ENCODE measurements at regions not wholly inside any gene's neighbourhood (a gene's known extent, or its start where the extent isn't known, plus 50 kb on each side); places are given as distances from the start of the nearest gene placed in this dataset.
"Not testable (repeated sequence)": the region's sequence is repeated elsewhere in the genome, so short reads cannot be mapped to it uniquely, and the experiment has no call there.

DNA sequence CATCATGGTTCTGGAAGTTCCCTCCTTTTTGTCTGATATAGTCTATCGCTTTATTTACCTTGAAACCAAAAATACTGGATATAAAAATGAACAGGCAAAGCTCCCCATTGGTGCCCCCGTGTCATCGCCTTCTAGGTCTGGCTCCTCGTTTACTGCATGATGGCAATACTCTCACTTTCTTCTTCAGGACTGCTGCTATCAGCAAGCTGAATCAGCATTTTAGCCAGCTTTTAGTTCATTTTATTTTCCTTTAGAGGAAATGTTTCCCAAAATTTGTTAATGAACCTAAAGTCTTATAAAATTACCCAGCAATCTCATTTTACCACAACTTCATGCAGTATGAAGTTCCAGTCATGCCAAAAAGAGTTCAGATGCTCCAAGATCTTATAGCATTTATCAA lies 80.5 kb downstream of the ZIC3 start:
- no peak for DNase-seq (ENCODE audit: low spot score)

DNA sequence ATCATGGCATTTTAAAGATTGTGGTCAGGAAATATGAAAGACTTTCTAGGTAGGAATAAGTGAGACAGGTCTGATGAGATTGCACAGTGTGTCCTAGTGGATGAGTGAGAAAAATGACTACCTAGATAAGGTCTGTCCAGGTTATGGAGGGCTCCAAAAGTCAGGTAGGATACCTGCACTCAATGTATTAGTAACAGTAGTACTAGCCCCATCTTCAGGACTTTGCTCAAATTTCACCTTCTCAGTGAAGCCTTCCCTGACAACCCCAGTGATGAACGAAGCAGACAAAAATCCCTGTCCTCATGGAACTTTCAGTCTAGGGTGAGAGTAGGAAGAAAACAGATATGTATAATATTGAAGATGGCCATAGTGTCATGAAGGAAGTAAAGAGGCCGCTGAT lies 85.7 kb downstream of the ZIC3 start:
- DNase-seq (ENCODE audit: low spot score) = no peak

DNA sequence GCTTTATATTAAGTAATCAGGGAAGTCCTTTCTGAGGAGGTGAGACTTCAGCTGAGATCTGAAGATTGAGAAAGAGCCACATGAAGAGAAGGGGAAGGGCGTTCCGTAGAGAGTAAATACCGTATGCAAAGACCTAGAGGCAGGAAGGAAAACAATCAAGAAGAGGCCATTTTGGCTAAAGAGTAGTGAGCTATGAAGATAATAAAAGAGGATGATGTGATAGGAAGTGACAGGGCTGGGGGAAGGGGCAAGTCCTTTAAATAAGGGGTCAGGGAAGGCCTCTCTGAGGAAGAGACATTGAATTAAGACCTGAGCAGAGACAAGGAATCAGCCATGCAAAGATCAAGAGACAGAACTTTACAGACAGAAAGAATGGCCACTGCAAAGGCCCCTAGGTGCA lies 86.2 kb downstream of the ZIC3 start:
- DNase-seq (ENCODE audit: low spot score) = no peak

DNA sequence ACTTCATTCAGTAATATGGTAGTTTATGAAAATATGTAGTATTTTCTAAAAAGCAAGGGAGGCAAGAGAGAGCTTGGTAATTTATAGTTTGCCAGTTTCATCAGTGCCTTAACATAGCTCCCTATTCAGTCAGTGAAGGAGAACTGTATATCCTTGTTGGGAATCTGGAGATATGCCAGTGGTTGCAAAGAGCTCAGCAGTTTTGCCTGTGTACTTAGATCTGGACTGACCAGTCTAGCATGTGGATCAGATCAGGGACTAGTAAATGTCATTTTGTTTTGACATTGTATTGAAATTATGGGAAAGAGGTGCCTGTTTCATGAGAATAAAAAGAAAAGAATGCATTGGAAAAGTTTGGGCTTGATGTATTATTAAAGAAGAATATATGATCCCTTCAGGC lies 88.6 kb downstream of the ZIC3 start:
- no peak for DNase-seq (ENCODE audit: low spot score)

DNA sequence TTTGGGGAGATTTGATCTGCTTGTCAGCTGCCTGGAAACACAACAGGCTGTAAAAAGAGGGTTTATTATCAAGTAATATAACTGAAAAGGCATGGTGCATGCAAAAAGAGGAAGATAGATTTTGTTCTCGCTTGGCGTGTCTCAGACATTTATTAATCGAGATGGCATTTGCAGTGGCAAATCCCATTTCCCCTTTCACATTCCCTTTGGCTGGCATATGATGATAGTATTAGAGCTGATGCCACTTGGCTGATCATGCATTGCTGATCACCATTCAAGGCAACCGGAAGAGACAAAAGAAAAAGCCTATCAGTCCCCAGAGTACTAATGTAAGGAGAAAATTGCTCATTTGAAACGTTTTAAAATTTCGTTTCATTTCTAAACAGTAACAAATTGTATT lies 101.8 kb downstream of the ZIC3 start:
- DNase-seq (ENCODE audit: low spot score) = no peak

DNA sequence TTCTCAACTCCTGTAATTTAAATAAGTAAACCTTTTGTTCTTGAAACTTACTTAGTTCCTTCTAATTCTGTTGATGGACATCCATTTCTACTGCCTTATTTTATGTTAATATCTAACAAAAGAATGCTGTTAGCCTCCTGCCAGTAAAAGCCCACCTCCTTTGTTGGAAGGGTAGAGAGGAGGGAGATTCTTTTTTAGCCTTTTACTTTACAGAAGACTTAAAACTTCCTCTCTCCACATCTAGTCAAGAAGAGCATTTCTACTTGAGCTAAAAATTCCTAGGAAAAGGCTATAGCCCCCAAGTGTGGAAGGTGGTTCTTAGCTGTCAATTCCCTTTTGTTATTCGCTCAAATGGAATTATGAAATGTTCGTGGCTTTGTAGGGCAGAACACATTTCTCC lies 118.7 kb downstream of the ZIC3 start:
- DNase-seq (ENCODE audit: low spot score) = no peak

DNA sequence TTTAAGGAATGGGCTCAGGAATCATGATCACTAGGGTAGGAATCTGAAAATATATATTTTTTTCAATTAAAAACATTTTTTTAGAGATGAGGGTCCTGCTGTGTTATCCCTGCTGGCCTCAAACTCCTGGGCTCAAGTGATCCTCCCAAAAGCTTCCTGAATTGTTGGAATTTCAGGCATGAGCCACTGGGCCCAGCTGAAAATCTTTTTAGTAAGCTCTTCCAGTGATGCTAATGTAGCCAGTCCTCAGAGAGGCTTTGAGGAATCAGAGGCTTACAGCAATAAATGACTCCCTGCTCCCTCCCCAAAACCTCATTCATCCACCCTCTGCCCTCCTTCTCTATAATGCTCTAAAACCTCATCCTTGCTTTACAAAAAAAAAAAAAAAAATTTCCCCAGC lies 129.5 kb downstream of the ZIC3 start:
- no peak for DNase-seq (ENCODE audit: low spot score)

DNA sequence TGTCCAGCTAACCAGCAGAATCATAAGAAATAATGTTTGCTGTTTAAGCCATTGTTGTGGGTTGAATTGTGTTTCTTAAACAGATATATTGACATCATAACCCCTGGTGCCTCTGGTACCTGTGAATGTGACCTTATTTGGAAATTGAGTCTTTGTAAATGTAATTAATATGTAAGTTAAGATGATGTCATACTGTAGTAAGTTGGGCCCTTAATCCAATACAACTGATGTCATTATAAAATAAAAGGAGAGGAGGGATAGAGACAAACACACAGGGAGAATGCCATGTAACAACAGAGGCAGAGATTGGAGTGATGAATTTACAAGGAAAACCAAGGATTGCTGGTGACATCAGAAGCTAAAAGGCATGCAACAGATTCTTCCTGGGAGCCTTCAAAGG lies 141.4 kb downstream of the ZIC3 start:
- DNase-seq (ENCODE audit: low spot score) = no peak

DNA sequence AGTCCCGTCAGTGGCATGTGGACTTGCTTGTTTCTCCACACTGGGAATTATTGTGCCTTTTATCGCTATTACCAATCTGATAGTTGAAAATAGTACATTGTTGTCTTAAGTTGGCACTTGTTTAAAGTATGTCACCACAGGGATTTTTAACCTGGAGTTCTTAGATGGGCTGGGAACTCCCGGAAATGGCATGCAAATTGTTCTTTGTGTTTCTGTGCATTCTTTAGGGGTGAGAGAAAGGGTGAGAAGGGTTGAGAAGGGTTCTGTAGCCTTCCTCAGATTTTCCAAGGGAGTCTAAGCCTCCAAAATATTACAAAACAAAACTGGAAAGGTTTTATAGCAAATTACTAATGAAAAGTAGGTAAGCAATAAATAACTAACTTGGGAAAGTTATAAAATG lies 176.9 kb downstream of the ZIC3 start:
- DNase-seq (ENCODE audit: low spot score) = no peak

DNA sequence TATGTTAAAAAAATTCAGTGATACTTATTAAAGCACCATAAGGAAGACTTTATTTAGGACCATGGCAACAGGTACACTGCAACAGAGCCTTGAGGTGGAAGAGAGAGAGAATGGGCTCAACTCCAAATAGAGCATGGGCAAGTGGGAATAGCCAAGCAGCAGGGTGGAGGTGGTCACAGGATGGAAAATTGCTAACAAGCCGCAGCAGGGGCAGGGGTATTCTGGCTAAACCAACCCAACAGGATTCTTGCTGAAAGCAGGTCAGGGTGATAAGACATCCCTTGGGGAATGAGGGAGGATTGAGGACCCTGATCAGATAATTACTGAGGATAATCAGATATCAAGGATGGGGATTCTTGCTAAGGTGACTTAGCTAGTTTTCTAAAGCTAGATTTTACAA lies 177.5 kb downstream of the ZIC3 start:
- no peak for DNase-seq (ENCODE audit: low spot score)

DNA sequence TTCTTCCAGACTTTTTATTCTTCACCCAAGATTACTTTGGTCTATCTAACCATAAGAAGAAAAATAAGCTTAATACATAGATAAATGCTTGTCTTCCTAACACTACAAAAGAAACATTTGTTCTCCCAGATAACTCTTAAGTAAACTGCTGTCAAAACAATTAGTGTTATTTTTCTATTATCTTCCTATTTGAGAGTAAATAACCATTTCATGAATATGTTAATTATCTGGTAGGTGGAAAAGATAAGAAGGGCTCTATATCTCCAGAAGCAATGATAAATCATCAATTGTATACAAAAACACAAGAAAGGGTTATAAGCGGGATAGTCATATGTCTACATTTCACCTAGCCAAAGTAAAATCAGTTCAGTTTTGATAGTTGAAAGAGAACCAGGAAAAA lies 180.4 kb downstream of the ZIC3 start:
- no peak for DNase-seq (ENCODE audit: low spot score)

DNA sequence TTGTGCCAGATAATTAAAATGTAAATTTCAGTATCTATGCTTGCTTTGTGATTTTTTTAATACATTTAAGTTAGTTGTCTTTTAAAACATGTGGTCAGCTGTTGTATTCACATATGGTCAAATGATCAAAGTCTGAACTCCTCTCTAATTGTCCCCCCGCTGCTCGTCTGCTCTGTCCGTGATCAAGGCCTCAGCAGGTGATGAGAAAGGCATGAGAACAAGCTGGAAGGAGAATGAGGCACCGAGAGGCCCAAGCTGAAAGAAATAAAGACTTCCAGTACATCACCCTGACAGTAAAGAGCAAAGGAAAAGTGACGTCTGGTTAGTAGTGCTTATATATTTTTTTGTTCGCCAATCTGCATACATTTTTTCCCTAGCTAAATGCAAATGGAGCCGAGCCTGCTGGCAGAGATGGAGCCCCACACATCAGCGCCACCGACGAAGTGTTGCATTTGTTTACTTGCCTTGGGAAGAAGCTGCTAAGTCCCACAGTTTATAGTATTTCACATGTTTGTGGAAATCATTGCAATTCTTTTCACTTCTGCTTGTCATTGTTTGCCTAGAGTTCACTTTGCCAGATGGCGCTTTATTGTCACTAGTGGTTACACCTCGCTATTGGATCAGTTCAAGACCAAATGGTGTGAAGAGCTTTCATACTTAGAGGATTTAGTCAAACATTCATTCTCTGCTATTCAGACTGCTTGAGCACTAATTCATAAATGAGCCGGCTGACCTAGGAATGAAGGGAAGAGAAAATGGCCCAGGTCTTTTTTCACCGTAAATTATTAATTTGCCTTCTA lies 181.5 kb downstream of the ZIC3 start:
- DNase-seq (ENCODE audit: low spot score) = no peak

DNA sequence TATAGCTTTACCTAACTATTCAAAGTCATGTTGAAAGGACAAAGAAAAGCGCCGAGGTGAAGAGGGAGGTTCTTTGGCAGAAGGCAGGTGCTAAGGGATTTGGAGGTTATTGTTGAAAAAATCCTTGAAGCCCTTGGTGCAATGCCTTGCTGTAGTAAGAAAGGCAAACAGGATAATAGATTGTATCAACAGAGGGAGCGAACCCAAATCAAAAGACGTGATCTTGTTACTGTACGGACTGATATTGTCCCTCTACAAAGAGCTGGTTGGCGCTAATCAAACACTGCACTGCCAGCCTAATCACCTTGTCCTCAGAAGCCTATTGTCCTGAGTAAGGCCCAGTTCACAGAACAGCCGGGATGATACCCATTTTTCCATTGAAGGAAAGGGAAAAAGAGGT lies 182.9 kb downstream of the ZIC3 start:
- no peak for DNase-seq (ENCODE audit: low spot score)

DNA sequence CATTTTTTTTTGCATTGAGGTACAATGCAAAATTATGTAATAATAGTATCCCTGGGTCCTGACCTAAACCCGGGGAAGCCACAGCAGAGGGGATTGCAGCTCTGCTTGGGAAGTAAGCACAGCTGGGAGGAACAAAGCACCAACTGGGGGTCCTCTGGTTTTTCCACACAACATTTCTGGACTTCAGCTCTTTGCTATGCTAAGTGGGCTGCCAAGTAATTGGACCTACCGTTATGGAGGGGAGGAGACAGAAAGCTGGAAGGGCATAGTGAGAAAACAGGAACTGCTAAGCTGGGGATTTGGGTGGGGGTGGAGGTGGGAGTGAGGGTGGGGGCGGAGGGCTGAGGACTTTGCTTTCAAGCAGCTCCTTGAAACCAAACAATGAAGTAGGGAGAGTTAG lies 183.3 kb downstream of the ZIC3 start:
- DNase-seq (ENCODE audit: low spot score) = no peak

DNA sequence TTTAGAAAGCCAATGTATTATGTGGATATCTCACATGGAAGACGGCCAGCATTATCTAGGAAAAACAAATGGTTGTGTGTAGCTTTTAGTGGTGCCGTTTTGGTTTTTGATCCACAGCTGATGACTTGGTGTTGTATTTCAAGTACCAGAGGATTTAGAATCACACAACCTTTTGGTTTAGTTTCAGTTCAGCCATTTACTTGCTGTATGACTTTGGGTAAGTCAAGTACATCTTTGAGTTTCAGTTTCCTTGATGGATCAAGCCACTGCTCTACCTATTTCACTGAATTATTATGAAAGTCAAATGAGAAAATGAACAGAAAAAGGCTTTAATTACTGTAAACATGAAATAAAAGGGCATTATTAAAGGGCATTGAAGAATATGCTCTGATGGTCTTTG lies 205.6 kb downstream of the ZIC3 start:
- DNase-seq (ENCODE audit: low spot score) = no peak

DNA sequence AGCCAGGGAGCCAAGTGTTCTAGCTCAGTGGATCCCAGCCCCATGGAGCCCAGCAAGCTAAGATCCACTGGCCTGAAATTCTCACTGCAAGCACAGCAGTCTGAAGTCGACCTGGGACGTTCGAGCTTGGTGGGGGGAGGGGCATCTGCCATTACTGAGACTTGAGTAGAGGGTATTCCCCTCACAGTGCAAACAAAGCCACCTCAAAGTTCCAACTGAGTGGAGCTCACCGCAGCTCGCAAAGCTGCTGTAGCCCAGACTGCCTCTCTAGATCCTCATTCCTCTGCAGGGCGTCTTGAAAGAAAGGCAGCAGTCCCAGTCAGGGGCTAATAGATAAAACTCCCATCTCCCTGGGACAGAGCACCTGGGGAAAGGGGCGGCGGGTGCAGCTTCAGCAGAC lies 226.3 kb downstream of the ZIC3 start:
- no peak for DNase-seq (ENCODE audit: low spot score)

DNA sequence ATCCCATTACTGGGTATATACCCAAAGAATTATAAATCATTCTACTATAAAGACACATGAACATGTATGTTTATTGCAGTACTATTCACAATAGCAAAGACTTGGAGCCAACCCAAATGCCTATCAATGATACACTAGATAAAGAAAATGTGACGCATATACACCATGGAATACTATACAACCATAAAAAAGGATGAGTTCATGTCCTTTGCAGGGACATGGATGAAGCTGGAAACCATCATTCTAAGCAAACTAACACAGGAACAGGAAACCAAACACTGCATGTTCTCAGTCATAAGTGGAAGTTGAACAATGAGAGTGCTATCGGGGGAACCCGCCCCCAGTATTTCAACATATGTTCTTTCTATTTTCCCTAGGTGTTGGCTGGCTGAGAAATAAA lies 232.0 kb downstream of the ZIC3 start:
- not testable (repeated sequence) for DNase-seq (ENCODE audit: low spot score)

DNA sequence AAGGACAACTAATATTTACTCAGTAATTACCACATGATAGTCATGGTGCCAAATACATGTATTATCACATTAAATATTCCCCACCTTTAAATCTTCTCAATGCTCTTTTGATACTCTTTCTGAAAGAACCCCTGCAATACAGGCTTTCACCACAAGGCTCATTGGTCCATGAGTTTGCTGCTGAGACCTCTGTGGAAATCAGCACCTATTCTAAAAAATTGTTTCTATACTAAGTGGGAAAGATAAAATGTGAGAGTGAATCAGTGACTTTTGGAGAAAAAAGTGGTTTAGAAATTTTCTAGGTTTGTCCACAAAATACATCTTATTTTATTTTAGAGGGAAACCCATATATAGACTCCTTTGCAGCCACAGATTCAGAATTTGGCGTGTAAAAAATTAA lies 257.3 kb downstream of the ZIC3 start:
- no peak for DNase-seq (ENCODE audit: low spot score)

DNA sequence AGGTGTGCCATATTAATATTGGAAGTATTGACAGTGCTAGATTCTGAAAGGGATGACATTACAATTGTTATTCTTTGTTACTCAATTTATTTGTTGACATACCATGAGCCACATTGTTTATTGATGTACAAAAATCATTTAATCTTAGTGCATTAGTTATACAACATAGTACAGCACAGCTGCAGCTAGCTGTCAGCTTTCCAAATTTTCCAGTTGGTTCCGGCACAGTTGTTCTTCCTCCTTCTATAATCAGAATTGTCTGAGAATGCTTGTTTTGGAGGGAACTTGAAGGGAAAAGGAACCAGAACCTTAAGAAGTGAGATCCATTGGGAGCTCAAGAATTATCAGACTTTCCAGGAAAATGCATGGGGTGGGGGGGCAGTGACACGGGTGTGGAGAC lies 281.4 kb downstream of the ZIC3 start:
- DNase-seq (ENCODE audit: low spot score) = no peak

DNA sequence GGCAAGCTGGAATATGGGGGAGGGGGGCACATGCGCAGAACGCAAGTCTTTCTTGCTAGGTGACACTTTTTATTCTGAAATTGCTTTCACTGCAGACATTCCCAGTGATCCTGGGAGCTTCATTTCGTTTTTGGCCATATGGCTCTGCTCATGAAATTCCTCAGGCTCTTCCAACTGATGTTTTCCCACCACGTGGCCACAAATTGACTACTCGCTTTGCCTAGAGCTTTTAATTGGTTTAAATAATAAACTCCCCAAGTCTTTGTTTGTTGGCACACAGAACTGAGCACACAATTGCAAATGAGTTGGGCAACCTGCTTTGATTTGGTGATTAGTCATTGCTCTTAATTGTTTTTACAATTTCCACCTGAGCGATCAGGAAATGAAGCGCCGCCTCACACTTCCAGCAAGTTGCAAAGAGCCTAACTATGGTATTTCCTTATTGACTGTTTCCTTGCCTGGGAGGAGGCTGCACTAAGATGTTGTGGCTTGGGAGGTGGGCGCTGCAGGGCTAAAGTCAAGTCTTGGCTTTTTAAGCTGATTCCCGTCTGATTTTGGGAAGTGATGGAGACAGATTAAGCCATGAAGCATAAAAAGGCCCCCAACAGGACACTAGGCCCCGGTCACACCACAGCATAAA lies 282.5 kb downstream of the ZIC3 start:
- DNase-seq (ENCODE audit: low spot score) = no peak

DNA sequence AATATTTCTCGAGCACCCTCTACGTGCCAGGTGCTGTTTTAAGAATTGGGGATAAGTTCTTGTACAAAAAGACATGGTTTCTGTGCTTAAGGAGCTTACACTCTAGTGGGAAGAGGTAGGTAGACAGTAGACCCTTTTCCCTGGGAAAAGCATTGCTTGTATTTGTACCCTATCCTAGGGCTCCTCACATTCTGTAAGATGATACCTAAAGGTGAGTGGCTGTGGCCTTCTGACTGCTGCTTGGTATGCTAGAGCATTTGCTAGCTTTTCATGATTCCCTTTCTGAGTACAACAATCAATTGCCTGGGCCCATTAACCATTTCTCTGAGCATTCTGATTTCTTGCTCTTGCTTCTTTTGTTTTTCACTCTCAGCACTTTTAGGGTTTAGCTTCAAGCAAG lies 286.6 kb downstream of the ZIC3 start:
- DNase-seq (ENCODE audit: low spot score) = no peak

DNA sequence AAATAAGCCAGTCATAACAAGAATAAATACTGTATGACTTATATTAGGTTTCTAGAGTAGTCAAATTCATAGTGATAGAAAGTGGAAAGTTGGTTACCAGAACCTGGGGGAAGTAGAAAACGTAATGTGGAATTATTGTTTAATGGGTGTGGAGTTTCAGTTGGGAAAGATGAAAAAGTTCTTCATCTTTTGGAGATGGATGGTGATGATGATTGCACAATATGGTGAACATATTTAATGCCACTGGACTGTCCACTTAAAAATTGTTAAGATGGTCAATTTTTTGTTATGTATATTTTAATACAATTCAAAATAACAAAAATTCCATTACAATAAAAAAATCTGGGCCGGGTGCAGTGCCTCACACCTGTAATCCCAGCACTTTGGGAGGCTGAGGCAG lies 289.6 kb downstream of the ZIC3 start:
- DNase-seq (ENCODE audit: low spot score) = no peak

DNA sequence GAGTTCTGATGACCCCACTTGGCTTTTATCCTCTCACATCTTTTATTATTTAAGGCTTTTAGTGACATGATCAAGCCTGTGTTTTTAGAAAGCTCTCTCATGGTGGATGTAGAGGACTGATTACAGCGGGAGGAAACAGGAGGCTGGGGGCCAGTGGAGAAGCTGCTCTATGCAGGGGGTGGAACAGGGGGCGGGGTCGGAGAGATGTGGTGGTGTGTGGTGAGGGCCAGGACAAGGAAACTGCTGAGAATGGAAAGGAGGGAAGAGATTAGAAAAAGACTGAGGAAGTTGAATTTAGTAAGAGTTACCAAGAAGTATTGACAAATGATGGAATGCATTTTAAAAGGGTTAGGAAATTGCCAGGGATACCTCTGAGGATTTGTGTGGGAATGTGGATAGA lies 292.2 kb downstream of the ZIC3 start:
- no peak for DNase-seq (ENCODE audit: low spot score)

DNA sequence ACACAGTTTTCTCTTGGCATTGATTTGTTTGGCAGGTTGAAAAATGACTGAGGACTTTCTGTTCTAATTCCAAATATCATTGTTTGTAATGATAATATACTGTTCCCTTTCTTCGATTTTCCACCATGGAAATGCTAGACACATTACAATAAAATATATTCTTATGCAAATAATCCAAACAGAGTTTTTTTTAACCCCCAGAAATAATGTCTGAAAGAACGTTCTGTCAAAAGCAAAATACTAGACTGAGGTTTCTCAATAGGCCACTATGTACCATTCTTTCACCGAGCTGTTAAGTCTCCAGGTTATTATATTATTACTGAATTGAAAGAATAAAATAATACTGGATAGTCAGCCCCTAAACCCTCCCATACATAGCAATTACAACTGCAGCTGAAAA lies 312.5 kb downstream of the ZIC3 start:
- no peak for DNase-seq (ENCODE audit: low spot score)

All from cerebellar cortex (tissue), 1 donor.